ENCODE measurements at regions not wholly inside any gene's neighbourhood (a gene's known extent, or its start where the extent isn't known, plus 50 kb on each side); places are given as distances from the start of the nearest gene placed in this dataset.
"Not testable (repeated sequence)": the region's sequence is repeated elsewhere in the genome, so short reads cannot be mapped to it uniquely, and the experiment has no call there.

- H3K27ac ChIP-seq = not testable (repeated sequence)
Measured at GRCh38 chrX:76774912-76775311, 347.4 kb downstream of the MAGEE1 start.

DNA sequence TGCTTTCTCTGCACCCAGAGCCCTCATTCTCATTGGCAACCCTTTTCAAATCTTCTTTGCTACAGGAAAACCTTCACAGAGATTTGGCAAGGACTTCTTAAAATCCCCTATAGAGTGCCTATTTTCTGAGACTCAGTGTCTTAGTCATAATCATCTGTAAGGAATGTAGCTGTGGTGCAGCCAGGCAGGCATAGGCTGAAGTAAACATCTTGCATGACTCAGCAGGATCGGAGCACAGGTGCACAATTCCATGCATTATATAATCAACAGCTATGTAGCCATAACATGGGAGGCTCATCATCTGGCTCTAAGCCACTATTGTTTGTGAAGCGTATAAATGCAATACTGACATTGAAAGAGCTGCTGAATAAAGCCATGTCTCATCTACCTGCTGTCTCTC lies 368.8 kb downstream of the MAGEE1 start:
- no peak overlapping the region for H3K27ac ChIP-seq
- TF ChIP-seq ZFX (IDR thresholded peaks at IDR 0.05; ENCODE audit: borderline replicate concordance) (no peak), CTCF (IDR thresholded peaks at IDR 0.05) (no peak)

GRCh38 chrX:76802708-76803107 lies 375.2 kb downstream of the MAGEE1 start:
- H3K27ac ChIP-seq = no peak overlapping the region
- TF ChIP-seq CTCF (IDR thresholded peaks at IDR 0.05) = no peak
- no peak for TF ChIP-seq ZFX (IDR thresholded peaks at IDR 0.05; ENCODE audit: borderline replicate concordance)

- no peak for TF ChIP-seq ZFX (IDR thresholded peaks at IDR 0.05; ENCODE audit: borderline replicate concordance)
- TF ChIP-seq CTCF (IDR thresholded peaks at IDR 0.05) = no peak
- H3K27ac ChIP-seq = no peak overlapping the region
Measured at GRCh38 chrX:76815754-76816153, 388.2 kb downstream of the MAGEE1 start.

GRCh38 chrX:76817279-76817678 lies 389.8 kb downstream of the MAGEE1 start:
- not testable (repeated sequence) for H3K27ac ChIP-seq

GRCh38 chrX:76821276-76821675 lies 393.8 kb downstream of the MAGEE1 start:
- no peak for TF ChIP-seq ZFX (IDR thresholded peaks at IDR 0.05; ENCODE audit: borderline replicate concordance)
- no peak for TF ChIP-seq CTCF (IDR thresholded peaks at IDR 0.05)
- no peak overlapping the region for H3K27ac ChIP-seq

- TF ChIP-seq ZFX (IDR thresholded peaks at IDR 0.05; ENCODE audit: borderline replicate concordance) (no peak), CTCF (IDR thresholded peaks at IDR 0.05) (no peak)
- H3K27ac ChIP-seq = no peak overlapping the region
Measured at GRCh38 chrX:76827672-76828071, 400.2 kb downstream of the MAGEE1 start.

DNA sequence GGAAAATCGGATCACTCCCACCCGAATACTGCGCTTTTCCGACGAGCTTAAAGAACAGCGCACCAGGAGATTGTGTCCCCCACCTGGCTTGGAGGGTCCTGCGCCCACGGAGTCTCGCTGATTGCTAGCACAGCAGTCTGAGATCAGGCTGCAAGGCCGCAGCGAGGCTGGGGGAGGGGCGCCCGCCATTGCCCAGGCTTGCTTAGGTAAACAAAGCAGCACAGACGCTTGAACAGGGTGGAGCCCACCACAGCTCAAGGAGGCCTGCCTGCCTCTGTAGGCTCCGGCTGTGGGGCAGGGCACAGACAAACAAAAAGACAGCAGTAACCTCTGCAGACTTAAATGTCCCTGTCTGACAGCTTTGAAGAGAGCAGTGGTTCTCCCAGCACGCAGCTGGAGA lies 413.4 kb downstream of the MAGEE1 start:
- not testable (repeated sequence) for H3K27ac ChIP-seq

GRCh38 chrX:76850851-76851250 lies 423.3 kb downstream of the MAGEE1 start:
- no peak overlapping the region for H3K27ac ChIP-seq
- peak; percentile 55 for TF ChIP-seq CTCF (IDR thresholded peaks at IDR 0.05)
- TF ChIP-seq ZFX (IDR thresholded peaks at IDR 0.05; ENCODE audit: borderline replicate concordance) = no peak

All from 22Rv1 (cell line).